ENCODE measurements at regions not wholly inside any gene's neighbourhood (a gene's known extent, or its start where the extent isn't known, plus 50 kb on each side); places are given as distances from the start of the nearest gene placed in this dataset.

GRCh38 chr14:34094384-34094783 lies 143.5 kb upstream of the EGLN3 start:
- no peak for TF ChIP-seq POLR2A (IDR thresholded peaks at IDR 0.05)
- TF ChIP-seq CTCF (IDR thresholded peaks at IDR 0.05) = no peak

All from heart left ventricle (tissue), 13 donors.